WTC11 (cell line): ENCODE measurements at regions not wholly inside any gene's neighbourhood (a gene's known extent, or its start where the extent isn't known, plus 50 kb on each side); places are given as distances from the start of the nearest gene placed in this dataset.

Experiments
- ATAC-seq: fragments of 200-7000 bp; cut with Tn5 transposase; 2 replicates; pipeline ENCODE4 v1.10.0; 2021; ENCODE audit warnings: mild to moderate bottlenecking, moderate library complexity
- CTCF ChIA-PET: fragments of 300-600 bp; sonication (Branson Sonifier 250); formaldehyde crosslinking; loops from one replicate; lab custom pipeline; 2021; ENCODE audit warnings: antibody characterized with exemption; lab: Charles Lee
- POLR2A ChIA-PET: fragments of 350-600 bp; sonication (Branson Sonifier 250); formaldehyde crosslinking; loops from one replicate; lab custom pipeline; 2021; ENCODE audit warnings: antibody characterized with exemption; lab: Charles Lee
- DNase-seq: peaks from one replicate; pipeline ENCODE4 v3.0.0; 2021; ENCODE audit warnings: low spot score
- H3K27ac Mint-ChIP-seq: 2 replicates; pipeline ENCODE4 v1.8.0; 2021; ENCODE audit warnings: mixed read lengths
- H3K27me3 Mint-ChIP-seq: 2 replicates; pipeline ENCODE4 v1.8.0; 2021; ENCODE audit warnings: low read depth, mild to moderate bottlenecking, moderate library complexity, mixed read lengths
- H3K36me3 Mint-ChIP-seq: 2 replicates; pipeline ENCODE4 v1.8.0; 2021; ENCODE audit warnings: mixed read lengths
- H3K4me1 Mint-ChIP-seq: 2 replicates; pipeline ENCODE4 v1.8.0; 2022; ENCODE audit warnings: mixed read lengths
- H3K4me3 Mint-ChIP-seq: 2 replicates; pipeline ENCODE4 v1.8.0; 2021; ENCODE audit warnings: mild to moderate bottlenecking, moderate library complexity, mixed read lengths
- H3K9me3 Mint-ChIP-seq: 2 replicates; pipeline ENCODE4 v1.8.0; 2021; ENCODE audit warnings: mixed read lengths
- ATF3 ChIP-seq: sonication (generic); formaldehyde crosslinking; conservative IDR thresholded peaks from 2 replicates; pipeline ENCODE4 v1.8.1; 2022; ENCODE audit warnings: mild to moderate bottlenecking, missing genetic modification reagents
- ATF6 ChIP-seq: sonication (generic); formaldehyde crosslinking; IDR thresholded peaks from 2 replicates; pipeline ENCODE4 v1.8.1; 2023; ENCODE audit warnings: mild to moderate bottlenecking, missing genetic modification reagents
- E2F1 ChIP-seq: sonication (generic); formaldehyde crosslinking; IDR thresholded peaks from 2 replicates; pipeline ENCODE4 v1.8.0; 2022; ENCODE audit warnings: mild to moderate bottlenecking, missing genetic modification reagents
- ETV6 ChIP-seq: sonication (generic); formaldehyde crosslinking; IDR thresholded peaks from 2 replicates; pipeline ENCODE4 v1.8.1; 2022; ENCODE audit warnings: mild to moderate bottlenecking, missing genetic modification reagents
- GABPB1 ChIP-seq: sonication (generic); formaldehyde crosslinking; IDR thresholded peaks from 2 replicates; pipeline ENCODE4 v1.8.1; 2023; ENCODE audit warnings: mild to moderate bottlenecking, missing genetic modification reagents
- HMGA2 ChIP-seq: fragments of 250-450 bp; sonication (Bioruptor Pico); IDR thresholded peaks from 2 replicates; pipeline ENCODE4 v1.4.0; 2021; ENCODE audit warnings: mild to moderate bottlenecking, moderate library complexity
- JUN ChIP-seq: sonication (generic); formaldehyde crosslinking; IDR thresholded peaks from 2 replicates; pipeline ENCODE4 v1.8.0; 2023; ENCODE audit warnings: mild to moderate bottlenecking, missing genetic modification reagents
- MLX ChIP-seq: sonication (generic); formaldehyde crosslinking; IDR thresholded peaks from 2 replicates; pipeline ENCODE4 v1.8.1; 2023; ENCODE audit warnings: mild to moderate bottlenecking, missing genetic modification reagents, moderate library complexity
- MXD4 ChIP-seq: fragments of 250-450 bp; sonication (Bioruptor Pico); IDR thresholded peaks from 2 replicates; pipeline ENCODE4 v1.8.0; 2021; ENCODE audit warnings: mild to moderate bottlenecking, moderate library complexity, borderline replicate concordance
- NFATC4 ChIP-seq: fragments of 250-450 bp; sonication (Bioruptor Pico); IDR thresholded peaks from 2 replicates; pipeline ENCODE4 v1.9.0; 2021; ENCODE audit warnings: mild to moderate bottlenecking
- NFE2L1 ChIP-seq: sonication (generic); formaldehyde crosslinking; IDR thresholded peaks from 2 replicates; pipeline ENCODE4 v1.8.1; 2023; ENCODE audit warnings: missing genetic modification reagents
- NFYB ChIP-seq: sonication (generic); formaldehyde crosslinking; conservative IDR thresholded peaks from 2 replicates; pipeline ENCODE4 v1.8.0; 2022; ENCODE audit warnings: low read depth, missing genetic modification reagents
- PREB ChIP-seq: sonication (generic); formaldehyde crosslinking; IDR thresholded peaks from 2 replicates; pipeline ENCODE4 v1.8.1; 2022; ENCODE audit warnings: mild to moderate bottlenecking, missing genetic modification reagents, moderate library complexity, borderline replicate concordance
- PRRX2 ChIP-seq: fragments of 250-450 bp; sonication (Bioruptor Pico); IDR thresholded peaks from 2 replicates; pipeline ENCODE4 v1.8.0; 2021; ENCODE audit warnings: mild to moderate bottlenecking
- RORB ChIP-seq: fragments of 250-450 bp; sonication (Bioruptor Pico); IDR thresholded peaks from 2 replicates; pipeline ENCODE4 v1.9.0; 2021; ENCODE audit warnings: mild to moderate bottlenecking
- SMAD3 ChIP-seq: sonication (generic); formaldehyde crosslinking; IDR thresholded peaks from 2 replicates; pipeline ENCODE4 v1.8.0; 2022; ENCODE audit warnings: missing genetic modification reagents, mild to moderate bottlenecking, borderline replicate concordance
- SOX15 ChIP-seq: fragments of 250-450 bp; sonication (Bioruptor Pico); IDR thresholded peaks from 2 replicates; pipeline ENCODE4 v1.9.0; 2021; ENCODE audit warnings: mild to moderate bottlenecking
- TP53 ChIP-seq: sonication (generic); formaldehyde crosslinking; IDR thresholded peaks from 2 replicates; pipeline ENCODE4 v1.8.1; 2023; ENCODE audit warnings: mild to moderate bottlenecking, missing genetic modification reagents
- ZMAT4 ChIP-seq: fragments of 250-450 bp; sonication (Bioruptor Pico); IDR thresholded peaks from 2 replicates; pipeline ENCODE4 v1.9.0; 2021; ENCODE audit warnings: mild to moderate bottlenecking
- ZNF219 ChIP-seq: sonication (generic); formaldehyde crosslinking; IDR thresholded peaks from 2 replicates; pipeline ENCODE4 v1.8.0; 2023; ENCODE audit warnings: missing genetic modification reagents, mild to moderate bottlenecking, borderline replicate concordance
- ZNF416 ChIP-seq: fragments of 250-450 bp; sonication (Bioruptor Pico); IDR thresholded peaks from 2 replicates; pipeline ENCODE4 v1.9.0; 2021; ENCODE audit warnings: mild to moderate bottlenecking, inconsistent platforms
- ZNF512 ChIP-seq: sonication (generic); formaldehyde crosslinking; IDR thresholded peaks from 2 replicates; pipeline ENCODE4 v1.8.1; 2022; ENCODE audit warnings: missing genetic modification reagents, borderline replicate concordance
- ZNF671 ChIP-seq: fragments of 250-450 bp; sonication (Bioruptor Pico); IDR thresholded peaks from 2 replicates; pipeline ENCODE4 v1.8.0; 2021; ENCODE audit warnings: mild to moderate bottlenecking
- ZSCAN18 ChIP-seq: fragments of 250-450 bp; sonication (Bioruptor Pico); IDR thresholded peaks from 2 replicates; pipeline ENCODE4 v2.1.2; 2022; ENCODE audit warnings: mild to moderate bottlenecking, moderate library complexity

- no peak overlapping the region for H3K27ac Mint-ChIP-seq
- no peak overlapping the region for H3K4me3 Mint-ChIP-seq
- peaks cover 41% of the 10 kb centered on the region for H3K9me3 Mint-ChIP-seq
- H3K36me3 Mint-ChIP-seq, result peaks cover 23% of the 10 kb centered on the region
- POLR2A ChIA-PET, result no interaction called here
- no peaks in the 10 kb centered on the region for H3K27me3 Mint-ChIP-seq
- CTCF ChIA-PET, result no interaction called here
- DNase-seq, result no peak
- H3K4me1 Mint-ChIP-seq, result peaks cover 9% of the 10 kb centered on the region
- no peak for ATAC-seq
- no peak for TF ChIP-seq ZNF512 (CRISPR knock-in tag)
- TF ChIP-seq NFE2L1 (CRISPR knock-in tag), result no peak
- TF ChIP-seq SMAD3 (CRISPR knock-in tag), result no peak
- no peak for TF ChIP-seq ZNF219
- TF ChIP-seq, all 79 proteins: peak for 0
Observed at GRCh38 chr18:56460581-56460980, 177.8 kb downstream of the TXNL1 start.

- DNase-seq (no peak), ATAC-seq (no peak)
- Mint-ChIP-seq H3K27ac (no peak overlapping the region), H3K4me3 (no peak overlapping the region), H3K27me3 (no peaks in the 10 kb centered on the region), H3K36me3 (peaks cover 8% of the 10 kb centered on the region), H3K9me3 (peaks cover 25% of the 10 kb centered on the region), H3K4me1 (peaks cover 18% of the 10 kb centered on the region)
- CTCF ChIA-PET, result no interaction called here
- POLR2A ChIA-PET, result no interaction called here
- no peak for TF ChIP-seq PRRX2 (CRISPR knock-in tag)
- TF ChIP-seq TP53 (CRISPR knock-in tag), result no peak
- no peak for TF ChIP-seq GABPB1 (CRISPR knock-in tag)
- no peak for TF ChIP-seq ZNF671 (CRISPR knock-in tag)
- TF ChIP-seq ZMAT4, result no peak
- TF ChIP-seq MLX (CRISPR knock-in tag), result no peak
- no peak for TF ChIP-seq NFYB (CRISPR knock-in tag)
- no peak for TF ChIP-seq ATF6 (CRISPR knock-in tag)
- no peak for TF ChIP-seq HMGA2 (CRISPR knock-in tag)
- no peak for TF ChIP-seq NFATC4
- TF ChIP-seq SOX15 (CRISPR knock-in tag), result no peak
- no peak for TF ChIP-seq MXD4 (CRISPR knock-in tag)
- no peak for TF ChIP-seq ETV6 (CRISPR knock-in tag)
- no peak for TF ChIP-seq ATF3 (CRISPR knock-in tag)
- TF ChIP-seq, all 79 proteins: peak for 0
Observed at GRCh38 chr18:56458770-56459712, 179.4 kb downstream of the TXNL1 start.

GRCh38 chr18:56455874-56456273 lies 182.5 kb downstream of the TXNL1 start:
- CTCF ChIA-PET, result no interaction called here
- ATAC-seq, result no peak
- Mint-ChIP-seq H3K4me3 (no peak overlapping the region), H3K27ac (no peak overlapping the region), H3K4me1 (peaks cover 36% of the 10 kb centered on the region), H3K27me3 (no peaks in the 10 kb centered on the region), H3K36me3 (no peaks in the 10 kb centered on the region), H3K9me3 (peaks cover 5% of the 10 kb centered on the region; the same call in 1 of the 2 replicates)
- DNase-seq, result no peak
- POLR2A ChIA-PET, result no interaction called here
- TF ChIP-seq PREB (no peak), ZSCAN18 (CRISPR knock-in tag) (no peak), RORB (CRISPR knock-in tag) (no peak), ZNF416 (CRISPR knock-in tag) (no peak), E2F1 (CRISPR knock-in tag) (no peak), ETV6 (CRISPR knock-in tag) (no peak), JUN (CRISPR knock-in tag) (no peak)
